Activated naive CD4-positive, alpha-beta T cell treated with anti-CD3 and anti-CD28 coated beads for 36 hours (primary cell): ENCODE measurements at regions not wholly inside any gene's neighbourhood (a gene's known extent, or its start where the extent isn't known, plus 50 kb on each side); places are given as distances from the start of the nearest gene placed in this dataset.
"Not testable (repeated sequence)": the region's sequence is repeated elsewhere in the genome, so short reads cannot be mapped to it uniquely, and the experiment has no call there.

Experiments
- CTCF ChIA-PET: fragments of 350-600 bp; sonication (Branson Sonifier 250); formaldehyde crosslinking; loops from one replicate; lab custom pipeline; 2021; ENCODE audit warnings: antibody characterized with exemption; lab: Charles Lee
- DNase-seq: peaks from one replicate; pipeline ENCODE4 v3.0.0-alpha.2; 2020
- H3K27ac Mint-ChIP-seq: one replicate; pipeline ENCODE4 v1.8.0; 2021; ENCODE audit warnings: mild to moderate bottlenecking, mixed read lengths
- H3K27me3 Mint-ChIP-seq: one replicate; pipeline ENCODE4 v1.8.0; 2021; ENCODE audit warnings: low read depth, mixed read lengths
- H3K36me3 Mint-ChIP-seq: one replicate; pipeline ENCODE4 v1.8.0; 2021; ENCODE audit warnings: low read depth, mixed read lengths
- H3K4me1 Mint-ChIP-seq: one replicate; pipeline ENCODE4 v1.8.0; 2021; ENCODE audit warnings: low read depth, mixed read lengths
- H3K4me3 Mint-ChIP-seq: one replicate; pipeline ENCODE4 v1.8.0; 2021; ENCODE audit warnings: mild to moderate bottlenecking, moderate library complexity, mixed read lengths
- H3K9me3 Mint-ChIP-seq: one replicate; pipeline ENCODE4 v1.8.0; 2021; ENCODE audit warnings: mixed read lengths
- intact Hi-C: fragments of 100-400 bp; cut with micrococcal nuclease; formaldehyde crosslinking; loops from one replicate; pipeline ENCODE4 v1.15.1; 2023

- Mint-ChIP-seq H3K9me3 (peaks cover 17% of the 10 kb centered on the region), H3K27ac (no peak overlapping the region), H3K4me1 (no peaks in the 10 kb centered on the region), H3K36me3 (peaks cover 4% of the 10 kb centered on the region), H3K4me3 (no peak overlapping the region), H3K27me3 (no peaks in the 10 kb centered on the region)
- CTCF ChIA-PET: no interaction called here
- intact Hi-C loops: no loop called here
- no peak for DNase-seq
These were observed 1259.9 kb downstream of the CDH12 start for GRCh38 chr5:21593261-21593660.

GRCh38 chr5:21581508-21581907 is 1271.6 kb downstream of the CDH12 start:
- Mint-ChIP-seq H3K27ac (no peak overlapping the region), H3K9me3 (peaks cover 9% of the 10 kb centered on the region), H3K4me1 (no peaks in the 10 kb centered on the region), H3K4me3 (no peak overlapping the region), H3K27me3 (no peaks in the 10 kb centered on the region), H3K36me3 (peaks cover 19% of the 10 kb centered on the region)
- intact Hi-C loops: no loop called here
- no peak for DNase-seq
- CTCF ChIA-PET: no interaction called here

- H3K4me1 Mint-ChIP-seq: no peaks in the 10 kb centered on the region
- intact Hi-C loops: no loop called here
- no peaks in the 10 kb centered on the region for H3K27me3 Mint-ChIP-seq
- H3K4me3 Mint-ChIP-seq: no peak overlapping the region
- H3K36me3 Mint-ChIP-seq: peaks cover 3% of the 10 kb centered on the region
- no peak for DNase-seq
- no peak overlapping the region for H3K27ac Mint-ChIP-seq
- CTCF ChIA-PET: no interaction called here
- H3K9me3 Mint-ChIP-seq: peaks cover 7% of the 10 kb centered on the region
These were observed 1278.2 kb downstream of the CDH12 start for GRCh38 chr5:21574961-21575360.

DNA sequence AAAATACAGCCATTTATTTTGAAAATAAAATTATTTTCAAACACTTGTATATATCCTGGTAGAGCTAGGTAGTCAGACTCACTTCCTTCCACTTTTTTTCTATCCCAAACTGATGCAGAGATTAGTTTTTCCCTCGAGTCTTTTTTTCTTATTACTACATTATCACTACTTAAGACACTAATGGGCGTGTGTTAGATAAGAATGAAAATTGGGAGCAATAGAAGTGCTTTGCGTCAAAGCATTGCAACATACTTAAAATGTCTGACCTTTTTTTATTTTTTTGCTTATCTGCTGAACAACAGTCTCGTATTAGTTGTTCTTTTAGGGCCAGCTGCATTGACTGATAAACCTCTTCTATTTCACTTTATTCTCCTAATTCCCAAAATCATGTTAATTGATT is 1278.7 kb downstream of the CDH12 start:
- CTCF ChIA-PET: no interaction called here
- no peaks in the 10 kb centered on the region for H3K4me1 Mint-ChIP-seq
- no peak for DNase-seq
- H3K27ac Mint-ChIP-seq: no peak overlapping the region
- H3K4me3 Mint-ChIP-seq: no peak overlapping the region
- intact Hi-C loops: no loop called here
- peaks cover 3% of the 10 kb centered on the region for H3K36me3 Mint-ChIP-seq
- peaks cover 5% of the 10 kb centered on the region for H3K9me3 Mint-ChIP-seq
- no peaks in the 10 kb centered on the region for H3K27me3 Mint-ChIP-seq

DNA sequence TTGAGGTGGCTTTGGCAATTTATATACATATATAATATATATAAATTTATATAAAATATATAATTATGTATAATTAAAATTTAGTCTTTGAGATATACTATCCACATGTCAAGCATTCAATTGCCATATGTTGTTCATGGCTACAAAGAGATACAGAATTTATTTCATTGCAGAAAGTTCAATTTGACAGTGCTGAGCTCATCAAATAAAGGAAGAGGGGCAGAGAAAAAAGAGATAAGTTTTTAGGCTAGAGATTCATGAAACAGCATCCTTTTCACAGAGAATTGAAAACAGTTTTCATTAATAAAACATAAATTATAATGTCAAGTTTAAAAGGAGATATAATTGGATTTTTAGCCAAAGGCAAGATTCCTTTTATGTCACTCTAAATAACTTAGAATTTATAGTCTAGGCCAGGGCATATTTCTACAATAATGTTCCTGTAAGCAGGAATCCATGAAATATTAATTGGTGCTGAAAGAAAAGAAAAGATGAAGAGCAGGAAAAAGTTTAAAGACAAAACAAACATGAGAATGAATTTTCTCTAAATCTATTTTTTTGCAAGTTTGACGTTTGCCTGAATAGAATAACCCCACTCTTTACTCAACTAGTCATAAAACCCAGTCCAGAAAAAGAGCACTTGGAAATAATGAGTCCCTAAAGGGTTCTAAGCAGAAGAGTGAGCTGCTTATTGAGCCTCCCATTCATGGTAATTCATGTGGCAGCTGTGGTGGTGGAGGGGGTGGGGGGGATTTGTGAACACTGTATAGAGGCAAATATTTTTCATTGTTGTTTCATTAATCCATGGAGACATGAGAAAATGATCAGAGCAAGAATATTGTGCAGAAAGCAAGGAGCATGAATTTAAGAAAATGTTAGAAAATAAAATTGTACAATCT is 1279.5 kb downstream of the CDH12 start:
- no peak for DNase-seq
- Mint-ChIP-seq H3K4me1 (no peaks in the 10 kb centered on the region), H3K36me3 (peaks cover 4% of the 10 kb centered on the region), H3K27ac (no peak overlapping the region), H3K4me3 (no peak overlapping the region), H3K27me3 (no peaks in the 10 kb centered on the region), H3K9me3 (peaks cover 5% of the 10 kb centered on the region)
- intact Hi-C loops: no loop called here
- CTCF ChIA-PET: no interaction called here

DNA sequence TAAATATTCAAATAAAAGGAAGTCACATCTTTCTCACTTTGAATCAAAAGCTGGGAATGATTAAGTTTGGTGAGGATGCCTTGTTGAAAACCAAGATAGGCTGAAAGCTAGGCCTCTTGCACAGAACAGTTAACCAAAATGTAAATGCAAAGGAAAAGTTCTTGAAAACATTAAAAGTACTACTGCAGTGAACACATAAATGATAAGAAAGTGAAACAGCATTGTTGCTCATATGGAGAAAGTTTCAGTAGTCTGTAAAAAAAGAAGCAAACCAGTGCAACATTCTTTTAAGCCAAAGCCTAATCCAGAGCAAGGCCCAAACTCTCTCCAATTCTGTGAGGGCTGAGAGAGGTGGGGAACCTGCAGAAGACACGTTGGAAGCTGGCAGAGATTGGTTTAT is 1281.9 kb downstream of the CDH12 start:
- H3K9me3 Mint-ChIP-seq, H3K4me1 Mint-ChIP-seq, H3K27ac Mint-ChIP-seq, H3K27me3 Mint-ChIP-seq, DNase-seq, CTCF ChIA-PET, H3K4me3 Mint-ChIP-seq, intact Hi-C loops: not testable (repeated sequence)
- H3K36me3 Mint-ChIP-seq: peaks cover 18% of the 10 kb centered on the region

GRCh38 chr5:21559109-21559508 is 1294.0 kb downstream of the CDH12 start:
- H3K27me3 Mint-ChIP-seq, DNase-seq, H3K4me1 Mint-ChIP-seq, H3K27ac Mint-ChIP-seq, H3K9me3 Mint-ChIP-seq, intact Hi-C loops, CTCF ChIA-PET, H3K4me3 Mint-ChIP-seq: not testable (repeated sequence)
- peaks cover 12% of the 10 kb centered on the region for H3K36me3 Mint-ChIP-seq

GRCh38 chr5:21552263-21552662 is 1300.9 kb downstream of the CDH12 start:
- H3K27ac Mint-ChIP-seq, DNase-seq, H3K4me1 Mint-ChIP-seq, H3K4me3 Mint-ChIP-seq, intact Hi-C loops, CTCF ChIA-PET, H3K27me3 Mint-ChIP-seq, H3K36me3 Mint-ChIP-seq, H3K9me3 Mint-ChIP-seq: not testable (repeated sequence)

DNA sequence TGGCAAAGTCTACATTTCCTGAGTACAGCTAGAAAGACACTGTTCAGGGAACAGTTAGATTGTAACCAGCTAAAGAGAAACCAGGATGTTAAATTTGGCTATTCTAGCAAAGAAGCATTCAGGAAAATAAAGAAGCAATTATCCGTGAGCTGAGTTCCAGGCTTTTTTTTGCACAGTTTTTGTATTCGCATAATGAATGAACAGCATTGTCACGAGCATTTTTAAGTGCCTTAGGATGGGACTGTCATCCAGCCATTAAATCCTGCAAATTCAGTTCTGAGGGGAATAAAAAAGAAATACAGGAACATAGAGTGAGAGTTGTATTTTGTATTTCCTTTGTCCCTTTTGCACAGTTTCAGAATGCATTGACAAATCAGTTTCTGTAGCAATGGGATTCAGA is 1302.2 kb downstream of the CDH12 start:
- DNase-seq, intact Hi-C loops, H3K27ac Mint-ChIP-seq, H3K4me1 Mint-ChIP-seq, H3K9me3 Mint-ChIP-seq, H3K36me3 Mint-ChIP-seq, CTCF ChIA-PET, H3K27me3 Mint-ChIP-seq, H3K4me3 Mint-ChIP-seq: not testable (repeated sequence)

- intact Hi-C loops, H3K27me3 Mint-ChIP-seq, H3K4me3 Mint-ChIP-seq, H3K9me3 Mint-ChIP-seq, H3K27ac Mint-ChIP-seq, CTCF ChIA-PET, H3K36me3 Mint-ChIP-seq, H3K4me1 Mint-ChIP-seq, DNase-seq: not testable (repeated sequence)
These were observed 1305.5 kb downstream of the CDH12 start for GRCh38 chr5:21547656-21548055.

- DNase-seq, H3K36me3 Mint-ChIP-seq, H3K4me3 Mint-ChIP-seq, CTCF ChIA-PET, H3K9me3 Mint-ChIP-seq, H3K27ac Mint-ChIP-seq, H3K4me1 Mint-ChIP-seq, intact Hi-C loops, H3K27me3 Mint-ChIP-seq: not testable (repeated sequence)
These were observed 1318.0 kb downstream of the CDH12 start for GRCh38 chr5:21535114-21535513.

GRCh38 chr5:21521157-21521556 is 1332.0 kb downstream of the CDH12 start:
- H3K4me1 Mint-ChIP-seq, H3K4me3 Mint-ChIP-seq, H3K27ac Mint-ChIP-seq, intact Hi-C loops, DNase-seq, H3K36me3 Mint-ChIP-seq, CTCF ChIA-PET, H3K27me3 Mint-ChIP-seq, H3K9me3 Mint-ChIP-seq: not testable (repeated sequence)

- CTCF ChIA-PET, H3K27ac Mint-ChIP-seq, H3K4me1 Mint-ChIP-seq, intact Hi-C loops, DNase-seq, H3K27me3 Mint-ChIP-seq, H3K9me3 Mint-ChIP-seq, H3K4me3 Mint-ChIP-seq: not testable (repeated sequence)
- H3K36me3 Mint-ChIP-seq: peaks cover 15% of the 10 kb centered on the region
These were observed 1356.2 kb downstream of the CDH12 start for GRCh38 chr5:21496926-21497325.
